K562 (cell line): ENCODE measurements at regions not wholly inside any gene's neighbourhood (a gene's known extent, or its start where the extent isn't known, plus 50 kb on each side); places are given as distances from the start of the nearest gene placed in this dataset.
"Not testable (repeated sequence)": the region's sequence is repeated elsewhere in the genome, so short reads cannot be mapped to it uniquely, and the experiment has no call there.

Source experiments
- ATAC-seq: fragments of 200-7000 bp; cut with Tn5 transposase; 3 replicates; pipeline ENCODE4 v1.9.1; 2020; ENCODE audit warnings: moderate library complexity
- BruUV-seq: library from RNA; stranded (reverse); fragments of 400-500 nt; replicated peaks from 2 replicates; lab custom pipeline; 2021; lab: Mats Ljungman, UMichigan
- CTCF ChIA-PET: fragments of 300-600 bp; formaldehyde crosslinking; extraction: SDS; loops from one replicate; lab custom pipeline; 2021; ENCODE audit warnings: low intra/inter-chr PET ratio; lab: Yijun Ruan, JAX
- POLR2A ChIA-PET: fragments of 300-600, 350-650 bp; sonication (Branson Sonifier 250); formaldehyde crosslinking; extraction: SDS; loops from one replicate; lab custom pipeline; 2021; ENCODE audit warnings: antibody characterized with exemption, inconsistent platforms; lab: Yijun Ruan, JAX
- DNase-seq, 4 experiments: peaks; one replicate each; pipeline versions ENCODE4 v3.0.0 to v3.0.0-alpha.2; 2011 to 2018; ENCODE audit warnings: low spot score in 3 of 4, mixed read lengths in 3 of 4; ENCODE audit errors: extremely low read depth in 1 of 4
- FAIRE-seq: peaks from 2 replicates; lab custom pipeline; 2011; peaks lifted over from hg19 to GRCh38; lab: Jason Lieb, UNC
- H2AFZ ChIP-seq: 2 replicates; pipeline ENCODE4 v1.6.0; 2011; ENCODE audit warnings: low read depth, low read length, control low read depth, inconsistent platforms
- H3K27ac ChIP-seq: fragments of 200-600 bp; 3 replicates; pipeline ENCODE4 v1.8.0; 2011; ENCODE audit warnings: low read depth, mild to moderate bottlenecking, control low read depth, inconsistent platforms, low read length, moderate library complexity, mixed read lengths; ENCODE audit errors: extremely low read depth
- H3K27me3 ChIP-seq, 2 experiments: fragments of 300-600 bp in 1 of 2; 2 replicates in 1 of 2; 3 replicates in 1 of 2; pipeline versions ENCODE4 v1.6.0 to v1.8.0; 2011; ENCODE audit warnings: inconsistent platforms in 2 of 2, low read length in 2 of 2, mild to moderate bottlenecking in 1 of 2, mixed read lengths in 1 of 2, moderate library complexity in 1 of 2; ENCODE audit not compliant: control insufficient read depth in 2 of 2, insufficient read depth in 2 of 2
- H3K36me3 ChIP-seq: fragments of 300-600 bp; 3 replicates; pipeline ENCODE4 v1.8.0; 2011; ENCODE audit warnings: mild to moderate bottlenecking, low read length, inconsistent platforms; ENCODE audit not compliant: control insufficient read depth, insufficient read depth
- H3K4me1 ChIP-seq, 2 experiments: fragments of 200-600 bp in 1 of 2; replicated peaks in 1 of 2; 2 replicates in 1 of 2; 3 replicates in 1 of 2; pipeline versions ENCODE4 v1.5.1 to v1.8.0; 2011; ENCODE audit warnings: inconsistent platforms in 2 of 2, low read length in 2 of 2, mild to moderate bottlenecking in 1 of 2, mixed read lengths in 1 of 2, moderate library complexity in 1 of 2; ENCODE audit not compliant: control insufficient read depth in 2 of 2, insufficient read depth in 2 of 2
- H3K4me2 ChIP-seq: 2 replicates; pipeline ENCODE4 v1.6.1; 2011; ENCODE audit warnings: low read length, control low read depth, inconsistent platforms, mixed read lengths; ENCODE audit not compliant: insufficient read depth
- H3K4me3 ChIP-seq: fragments of 200-600 bp; sonication (generic), shearing (Covaris generic); 2 replicates; pipeline ENCODE4 v1.5.1; 2016; ENCODE audit warnings: control low read depth, inconsistent platforms
- H3K79me2 ChIP-seq: fragments of 200-600 bp; 3 replicates; pipeline ENCODE4 v1.8.0; 2011; ENCODE audit warnings: low read length, inconsistent platforms; ENCODE audit not compliant: control insufficient read depth, insufficient read depth
- H3K9ac ChIP-seq, 2 experiments: 2 replicates each; pipeline versions ENCODE4 v1.6.0 to v1.6.1; 2011; ENCODE audit warnings: low read depth in 2 of 2, low read length in 2 of 2, control low read depth in 1 of 2, inconsistent platforms in 1 of 2, mild to moderate bottlenecking in 1 of 2, mixed read lengths in 1 of 2; ENCODE audit not compliant: insufficient read depth in 1 of 2
- H3K9me1 ChIP-seq: one replicate; pipeline ENCODE4 v1.6.0; 2011; ENCODE audit warnings: inconsistent platforms, mild to moderate bottlenecking, low read length, moderate library complexity; ENCODE audit not compliant: control insufficient read depth, insufficient read depth
- H3K9me3 ChIP-seq: replicated peaks from 2 replicates; pipeline ENCODE4 v1.5.1; 2011; ENCODE audit warnings: low read depth, low read length, inconsistent platforms; ENCODE audit not compliant: control insufficient read depth, insufficient read depth
- H4K20me1 ChIP-seq: replicated peaks from 2 replicates; pipeline ENCODE4 v1.6.1; 2011; ENCODE audit warnings: low read length, inconsistent platforms, mixed read lengths; ENCODE audit not compliant: control insufficient read depth, insufficient read depth
- AFF4 ChIP-seq: sonication (generic); formaldehyde crosslinking; IDR thresholded peaks from 2 replicates; pipeline ENCODE4 v1.8.0; 2023; ENCODE audit warnings: mild to moderate bottlenecking, missing genetic modification reagents
- DDX20 ChIP-seq: fragments of 450-650 bp; IDR thresholded peaks from 2 replicates; pipeline ENCODE4 v1.6.1; 2016; ENCODE audit warnings: missing genetic modification characterization, low read depth, mild to moderate bottlenecking, missing compliant biosample characterization, moderate library complexity
- DMBX1 ChIP-seq: fragments of 250-450 bp; sonication (Bioruptor Pico); IDR thresholded peaks from 2 replicates; pipeline ENCODE4 v1.8.0; 2022; ENCODE audit warnings: inconsistent platforms, mild to moderate bottlenecking, moderate library complexity, borderline replicate concordance
- MECOM ChIP-seq: fragments of 250-450 bp; sonication (Bioruptor Pico); IDR thresholded peaks from 2 replicates; pipeline ENCODE4 v1.8.0; 2022; ENCODE audit warnings: inconsistent platforms
- RBBP5 ChIP-seq: fragments of 200-600 bp; sonication (generic); IDR thresholded peaks from 2 replicates; pipeline ENCODE4 v1.6.1; 2012; ENCODE audit warnings: borderline replicate concordance, mild to moderate bottlenecking, low read length, control low read depth, inconsistent platforms; ENCODE audit not compliant: insufficient read depth, poor library complexity, severe bottlenecking
- STAT5A ChIP-seq: IDR thresholded peaks from 2 replicates; pipeline ENCODE4 v1.6.1; 2012; ENCODE audit warnings: low read length, inconsistent platforms, borderline replicate concordance
- WGBS: fragments of 100-300 bp; shearing (Covaris generic); methylation state at CpG from one replicate; pipeline ENCODE4 v1.1.6; 2016; ENCODE audit warnings: low coverage, mixed read lengths; ENCODE audit not compliant: insufficient coverage; ENCODE audit errors: missing lambda C conversion rate; 5-methylcytosine and 5-hydroxymethylcytosine counted together
- in situ Hi-C: fragments of 300-500 bp; cut with MboI; formaldehyde crosslinking; loops from 4 replicates; pipeline ENCODE4 v1.15.0; 2018; ENCODE audit warnings: inconsistent platforms, mixed read lengths
- intact Hi-C: fragments of 100-400 bp; cut with micrococcal nuclease; formaldehyde crosslinking; loops from 2 replicates; pipeline ENCODE4 v1.14.2; 2022

GRCh38 chr18:73324187-73324831 is 456.5 kb upstream of the NETO1 start:
- intact Hi-C loops, ATAC-seq, H3K4me3 ChIP-seq, H2AFZ ChIP-seq, POLR2A ChIA-PET, H4K20me1 ChIP-seq, BruUV-seq, H3K9ac ChIP-seq, H3K36me3 ChIP-seq, H3K27ac ChIP-seq, H3K4me1 ChIP-seq, H3K4me2 ChIP-seq, H3K79me2 ChIP-seq, in situ Hi-C loops, H3K27me3 ChIP-seq, H3K9me3 ChIP-seq, FAIRE-seq, H3K9me1 ChIP-seq, DNase-seq: not testable (repeated sequence)
- WGBS = 5% methylated on average over 2 of the region's 5 CpGs
- CTCF ChIA-PET = interaction anchor here (0.7 kb wide), 1 partner anchor 1586 kb away, joined by 3 read pairs; no protein-coding TSS in a partner anchor

GRCh38 chr18:73318739-73319479 is 451.1 kb upstream of the NETO1 start:
- Histone ChIP-seq H3K27me3 (no peaks in the 10 kb centered on the region), H3K4me2 (no peak overlapping the region), H3K9me1 (no peaks in the 10 kb centered on the region), H2AFZ (no peak overlapping the region), H3K9me3 (no peaks in the 10 kb centered on the region), H3K4me1 (no peaks in the 10 kb centered on the region), H4K20me1 (no peaks in the 10 kb centered on the region), H3K36me3 (no peaks in the 10 kb centered on the region), H3K4me3 (no peak overlapping the region), H3K27ac (no peak overlapping the region), H3K9ac (no peak overlapping the region), H3K79me2 (no peaks in the 10 kb centered on the region)
- intact Hi-C loops (no loop called here), in situ Hi-C loops (no loop called here)
- WGBS = 2% methylated on average over 6 of the region's 6 CpGs
- ChIA-PET POLR2A (no interaction called here), CTCF (no interaction called here)
- ATAC-seq = no peak
- BruUV-seq = no TSS peak
- FAIRE-seq = no peak
- DNase-seq = no peak
- no peak for TF ChIP-seq MECOM
- TF ChIP-seq DDX20 (tag) = no peak
- TF ChIP-seq RBBP5 = no peak
- no peak for TF ChIP-seq DMBX1
- TF ChIP-seq AFF4 = no peak
- no peak for TF ChIP-seq STAT5A
